GM18870 (cell line): ENCODE measurements at regions not wholly inside any gene's neighbourhood (a gene's known extent, or its start where the extent isn't known, plus 50 kb on each side); places are given as distances from the start of the nearest gene placed in this dataset.

Experiments
- ATAC-seq: cut with Tn5 transposase; IDR thresholded peaks from one replicate; pipeline ENCODE4 v1.9.1; 2021; ENCODE audit warnings: moderate library complexity; ENCODE audit not compliant: unreplicated experiment

- no peak for ATAC-seq
These were observed 185.3 kb upstream of the BCOR start for GRCh38 chrX:40282946-40283660.

- ATAC-seq: no peak
These were observed 184.6 kb upstream of the BCOR start for GRCh38 chrX:40282348-40282747.

- ATAC-seq: no peak
These were observed 183.7 kb upstream of the BCOR start for GRCh38 chrX:40281336-40282005.

GRCh38 chrX:40279762-40280161 lies 182.0 kb upstream of the BCOR start:
- ATAC-seq: no peak

- ATAC-seq: no peak
These were observed 181.3 kb upstream of the BCOR start for GRCh38 chrX:40279091-40279430.

GRCh38 chrX:40278340-40279090 lies 180.8 kb upstream of the BCOR start:
- ATAC-seq: no peak

GRCh38 chrX:40277672-40278071 lies 179.9 kb upstream of the BCOR start:
- no peak for ATAC-seq

- ATAC-seq: no peak
These were observed 175.7 kb upstream of the BCOR start for GRCh38 chrX:40273356-40274050.

GRCh38 chrX:40272776-40273175 lies 175.0 kb upstream of the BCOR start:
- ATAC-seq: no peak

- ATAC-seq: no peak
These were observed 174.4 kb upstream of the BCOR start for GRCh38 chrX:40272141-40272540.

- no peak for ATAC-seq
These were observed 170.4 kb upstream of the BCOR start for GRCh38 chrX:40268188-40268520.

- no peak for ATAC-seq
These were observed 169.8 kb upstream of the BCOR start for GRCh38 chrX:40267334-40268187.

GRCh38 chrX:40266490-40267333 lies 169.0 kb upstream of the BCOR start:
- no peak for ATAC-seq

GRCh38 chrX:40265936-40266335 lies 168.2 kb upstream of the BCOR start:
- ATAC-seq: no peak

- no peak for ATAC-seq
These were observed 165.3 kb upstream of the BCOR start for GRCh38 chrX:40263014-40263560.

- no peak for ATAC-seq
These were observed 164.6 kb upstream of the BCOR start for GRCh38 chrX:40262157-40263013.

GRCh38 chrX:40261833-40262156 lies 164.0 kb upstream of the BCOR start:
- no peak for ATAC-seq

- no peak for ATAC-seq
These were observed 162.5 kb upstream of the BCOR start for GRCh38 chrX:40260146-40260747.
